ENCODE measurements at regions not wholly inside any gene's neighbourhood (a gene's known extent, or its start where the extent isn't known, plus 50 kb on each side); places are given as distances from the start of the nearest gene placed in this dataset.

DNA sequence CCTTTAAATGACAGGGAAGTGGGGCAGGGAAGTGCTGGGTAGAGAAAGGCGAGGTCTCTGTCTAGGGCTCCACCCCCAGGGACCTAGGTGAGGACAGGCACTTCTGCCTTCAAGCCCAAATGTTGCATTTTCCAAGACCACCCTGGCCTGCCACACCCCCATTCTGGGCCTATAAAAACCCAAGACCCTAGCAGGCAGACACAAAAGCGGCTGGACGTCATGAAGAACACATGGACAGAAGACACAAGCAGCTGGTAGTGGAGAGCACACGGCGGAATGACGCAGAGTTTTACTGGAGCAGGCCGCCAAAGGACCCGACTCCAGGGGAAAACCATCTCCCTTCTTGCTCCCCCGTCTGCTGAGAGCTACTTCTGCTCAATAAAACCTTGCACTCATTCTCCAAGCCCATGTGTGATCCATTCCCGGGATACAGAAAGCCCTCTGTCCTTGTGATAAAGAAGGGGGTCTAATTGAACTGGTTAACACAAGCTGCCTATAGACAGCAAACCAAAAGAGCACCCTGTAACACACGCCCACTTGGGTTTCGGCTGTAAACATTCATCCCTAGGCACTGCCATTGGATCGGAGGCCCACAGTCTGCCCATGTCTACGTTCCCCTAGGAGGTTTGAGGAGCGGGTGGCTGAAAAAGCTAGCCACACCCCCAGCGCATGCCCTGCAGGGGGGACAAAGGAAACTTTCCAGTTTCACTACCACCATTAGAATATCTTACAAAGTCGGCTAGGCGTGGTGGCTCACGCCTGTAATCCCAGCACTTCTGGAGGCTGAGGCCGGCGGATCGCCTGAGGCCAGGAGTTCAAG is 622.2 kb upstream of the SALL1 start:
- TF ChIP-seq POLR2A (IDR thresholded peaks at IDR 0.05), result no peak
- TF ChIP-seq, protein P1, sequence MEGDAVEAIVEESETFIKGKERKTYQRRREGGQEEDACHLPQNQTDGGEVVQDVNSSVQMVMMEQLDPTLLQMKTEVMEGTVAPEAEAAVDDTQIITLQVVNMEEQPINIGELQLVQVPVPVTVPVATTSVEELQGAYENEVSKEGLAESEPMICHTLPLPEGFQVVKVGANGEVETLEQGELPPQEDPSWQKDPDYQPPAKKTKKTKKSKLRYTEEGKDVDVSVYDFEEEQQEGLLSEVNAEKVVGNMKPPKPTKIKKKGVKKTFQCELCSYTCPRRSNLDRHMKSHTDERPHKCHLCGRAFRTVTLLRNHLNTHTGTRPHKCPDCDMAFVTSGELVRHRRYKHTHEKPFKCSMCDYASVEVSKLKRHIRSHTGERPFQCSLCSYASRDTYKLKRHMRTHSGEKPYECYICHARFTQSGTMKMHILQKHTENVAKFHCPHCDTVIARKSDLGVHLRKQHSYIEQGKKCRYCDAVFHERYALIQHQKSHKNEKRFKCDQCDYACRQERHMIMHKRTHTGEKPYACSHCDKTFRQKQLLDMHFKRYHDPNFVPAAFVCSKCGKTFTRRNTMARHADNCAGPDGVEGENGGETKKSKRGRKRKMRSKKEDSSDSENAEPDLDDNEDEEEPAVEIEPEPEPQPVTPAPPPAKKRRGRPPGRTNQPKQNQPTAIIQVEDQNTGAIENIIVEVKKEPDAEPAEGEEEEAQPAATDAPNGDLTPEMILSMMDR (IDR thresholded peaks at IDR 0.05), result no peak

Measured in uterus (tissue), 2 donors.